HG02970 (cell line): ENCODE measurements at regions not wholly inside any gene's neighbourhood (a gene's known extent, or its start where the extent isn't known, plus 50 kb on each side); places are given as distances from the start of the nearest gene placed in this dataset.
"Not testable (repeated sequence)": the region's sequence is repeated elsewhere in the genome, so short reads cannot be mapped to it uniquely, and the experiment has no call there.

ENCODE experiments used
- ATAC-seq: cut with Tn5 transposase; IDR thresholded peaks from one replicate; pipeline ENCODE4 v1.9.1; 2021; ENCODE audit warnings: mild to moderate bottlenecking, moderate library complexity, moderate number of reproducible peaks; ENCODE audit not compliant: unreplicated experiment, low FRiP score

GRCh38 chr12:69168828-69169227, 70.5 kb upstream of the CPSF6 start:
- no peak for ATAC-seq

- no peak for ATAC-seq
These were observed 69.1 kb upstream of the CPSF6 start for GRCh38 chr12:69170293-69170692.

GRCh38 chr12:69171881-69172280, 67.5 kb upstream of the CPSF6 start:
- ATAC-seq, result no peak

- ATAC-seq, result no peak
These were observed 66.9 kb upstream of the CPSF6 start for GRCh38 chr12:69172491-69172890.

GRCh38 chr12:69173368-69173767, 66.0 kb upstream of the CPSF6 start:
- ATAC-seq, result no peak

- ATAC-seq, result no peak
These were observed 59.6 kb upstream of the CPSF6 start for GRCh38 chr12:69179786-69180185.

- ATAC-seq, result not testable (repeated sequence)
These were observed 51.8 kb upstream of the CPSF6 start for GRCh38 chr12:69187572-69187971.

- no peak for ATAC-seq
These were observed 49.9 kb upstream of the CPSF6 start for GRCh38 chr12:69189378-69189978.
